IPS-18c (cell line): ENCODE measurements at regions not wholly inside any gene's neighbourhood (a gene's known extent, or its start where the extent isn't known, plus 50 kb on each side); places are given as distances from the start of the nearest gene placed in this dataset.
"Not testable (repeated sequence)": the region's sequence is repeated elsewhere in the genome, so short reads cannot be mapped to it uniquely, and the experiment has no call there.

Experiments used
- H3K4me3 ChIP-seq: 2 replicates; pipeline ENCODE4 v1.7.0; 2013; ENCODE audit warnings: low read depth, mild to moderate bottlenecking, low read length, moderate library complexity; ENCODE audit not compliant: insufficient read depth
- H3K9me3 ChIP-seq: one replicate; pipeline ENCODE4 v1.6.1; 2013; ENCODE audit warnings: mild to moderate bottlenecking, low read length, moderate library complexity; ENCODE audit not compliant: control insufficient read depth, insufficient read depth

DNA sequence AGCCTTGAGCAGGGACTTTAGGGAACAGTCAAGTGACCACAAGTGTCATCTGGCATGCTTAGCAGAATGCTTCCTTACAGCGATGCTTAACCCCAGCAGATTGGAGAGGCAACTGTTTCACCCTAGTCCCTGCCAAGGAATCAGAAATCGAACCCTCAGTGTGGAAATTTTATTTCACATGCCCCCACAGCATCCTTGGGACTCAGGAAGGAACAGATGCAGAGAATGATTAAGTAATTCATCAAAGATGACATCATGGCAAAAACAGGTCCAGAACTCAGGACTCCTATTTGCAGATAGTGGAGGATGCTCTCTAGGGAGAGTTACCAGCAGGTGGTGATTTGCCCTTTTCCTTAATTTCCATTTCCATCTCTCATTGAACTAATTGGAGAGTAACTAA, 333.0 kb upstream of the KAZN start:
- no peak overlapping the region for H3K4me3 ChIP-seq
- H3K9me3 ChIP-seq, result no peaks in the 10 kb centered on the region

DNA sequence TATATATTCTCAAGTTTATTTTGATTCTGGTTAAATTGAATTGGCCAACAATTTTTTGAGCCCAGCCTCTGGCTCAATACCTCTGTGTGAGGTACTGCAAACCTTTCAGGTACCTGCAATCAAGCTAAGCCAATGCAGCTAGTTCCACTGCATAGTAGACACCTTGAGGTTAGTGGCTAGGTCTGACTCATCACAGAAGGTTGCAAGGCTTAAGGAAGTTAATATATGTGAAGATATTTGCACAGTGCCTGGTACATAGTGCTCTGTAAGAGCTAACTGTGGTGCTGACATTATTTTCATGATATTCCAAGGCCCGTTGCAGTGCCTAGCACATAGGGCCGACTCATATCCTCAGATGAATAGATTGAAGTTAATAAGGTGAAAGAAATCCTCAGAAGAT, 330.5 kb upstream of the KAZN start:
- H3K4me3 ChIP-seq, result no peak overlapping the region
- no peaks in the 10 kb centered on the region for H3K9me3 ChIP-seq

DNA sequence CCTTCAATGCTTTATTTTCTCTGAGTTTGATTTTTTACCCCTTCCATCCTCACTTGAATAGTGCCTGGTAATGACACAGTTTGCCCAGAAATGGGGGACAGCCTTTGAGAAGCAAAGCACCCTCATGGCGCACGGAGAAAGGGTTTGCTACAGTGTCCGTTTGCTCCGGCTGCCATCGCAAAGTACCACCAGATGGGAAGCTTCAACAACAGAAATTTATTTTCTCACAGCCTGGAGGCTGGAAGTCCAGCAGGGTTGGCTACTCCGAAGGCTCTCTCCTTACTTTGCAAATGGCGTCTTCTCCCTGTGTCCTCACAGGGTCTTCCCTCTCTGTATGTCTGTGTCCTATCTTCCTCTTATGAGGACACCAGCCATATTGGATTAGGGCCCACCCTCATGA, 327.7 kb upstream of the KAZN start:
- Histone ChIP-seq H3K4me3 (no peak overlapping the region), H3K9me3 (no peaks in the 10 kb centered on the region)

DNA sequence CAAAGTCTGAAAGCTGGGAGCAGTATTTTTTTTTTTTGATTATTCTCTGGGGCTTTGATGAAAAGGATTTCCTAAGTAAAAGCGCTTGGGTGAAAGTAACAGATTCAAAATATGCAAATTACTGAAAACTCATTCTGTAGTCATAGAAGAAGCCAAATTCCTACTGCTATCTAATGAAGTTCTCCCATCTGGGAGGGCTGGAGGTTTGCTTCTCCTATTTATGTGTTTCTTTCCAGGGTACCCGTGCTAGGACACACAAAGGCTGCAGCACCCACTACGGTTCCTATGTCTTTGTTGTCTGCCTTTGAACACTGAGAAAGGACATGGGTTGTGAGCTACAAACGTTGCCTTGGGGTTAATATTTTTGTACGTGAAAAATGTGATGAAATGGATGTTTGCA, 324.7 kb upstream of the KAZN start:
- H3K4me3 ChIP-seq, result no peak overlapping the region
- no peaks in the 10 kb centered on the region for H3K9me3 ChIP-seq

DNA sequence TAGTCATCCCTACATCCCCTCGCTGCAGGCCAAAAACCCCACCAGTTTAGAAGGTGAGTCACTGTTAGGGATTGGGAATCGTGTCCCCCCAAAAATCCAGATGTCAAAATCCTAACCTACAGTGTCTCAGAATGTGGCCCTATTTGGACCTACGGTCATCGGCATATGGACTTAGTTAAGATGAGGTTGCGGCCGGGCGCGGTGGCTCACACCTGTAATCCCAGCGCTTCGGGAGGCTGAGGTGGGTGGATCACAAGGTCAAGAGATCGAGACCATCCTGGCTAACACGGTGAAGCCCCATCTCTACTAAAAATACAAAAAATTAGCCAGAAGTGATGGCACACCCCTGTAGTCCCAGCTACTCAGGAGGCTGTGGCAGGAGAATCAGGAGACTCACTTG, 318.6 kb upstream of the KAZN start:
- H3K4me3 ChIP-seq, H3K9me3 ChIP-seq: not testable (repeated sequence)

DNA sequence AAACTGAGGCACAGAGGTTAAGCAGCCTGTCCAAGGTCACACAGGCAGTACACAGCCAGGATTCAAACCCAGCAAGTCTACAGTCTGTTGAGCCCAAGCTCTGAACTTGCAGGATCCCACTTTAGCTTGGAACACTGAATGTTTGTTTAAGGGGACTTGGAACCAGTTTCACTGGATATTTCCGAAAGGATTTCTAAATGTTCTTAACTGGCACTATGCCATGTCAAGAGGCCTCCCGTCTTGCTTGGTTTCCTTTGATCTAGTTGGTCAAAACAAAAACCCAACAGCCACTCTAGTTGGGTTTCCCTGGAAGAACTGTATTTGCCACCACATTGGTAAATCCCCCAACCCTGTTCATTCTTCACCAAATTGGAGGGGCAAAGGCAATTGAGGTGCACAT, 317.6 kb upstream of the KAZN start:
- no peaks in the 10 kb centered on the region for H3K9me3 ChIP-seq
- H3K4me3 ChIP-seq, result no peak overlapping the region

DNA sequence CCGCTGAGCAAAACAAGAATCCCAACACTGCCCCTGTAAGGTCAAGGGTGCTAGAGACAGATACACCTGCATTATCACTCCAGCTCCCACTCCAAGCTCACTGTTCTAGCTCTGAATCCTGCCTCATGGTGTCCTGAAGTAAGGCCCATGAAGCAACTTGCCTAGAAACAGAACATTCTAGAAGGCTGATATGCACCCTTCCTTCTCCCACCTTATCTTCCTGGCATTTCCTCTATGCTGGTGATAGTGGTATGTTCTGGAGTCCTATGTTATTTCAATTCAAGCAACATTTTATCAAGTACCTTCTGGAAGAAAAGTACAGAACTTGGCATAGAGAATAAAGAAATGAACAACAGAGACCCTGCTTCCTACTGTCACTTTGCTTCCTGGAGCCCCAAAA, 317.1 kb upstream of the KAZN start:
- H3K4me3 ChIP-seq, result no peak overlapping the region

DNA sequence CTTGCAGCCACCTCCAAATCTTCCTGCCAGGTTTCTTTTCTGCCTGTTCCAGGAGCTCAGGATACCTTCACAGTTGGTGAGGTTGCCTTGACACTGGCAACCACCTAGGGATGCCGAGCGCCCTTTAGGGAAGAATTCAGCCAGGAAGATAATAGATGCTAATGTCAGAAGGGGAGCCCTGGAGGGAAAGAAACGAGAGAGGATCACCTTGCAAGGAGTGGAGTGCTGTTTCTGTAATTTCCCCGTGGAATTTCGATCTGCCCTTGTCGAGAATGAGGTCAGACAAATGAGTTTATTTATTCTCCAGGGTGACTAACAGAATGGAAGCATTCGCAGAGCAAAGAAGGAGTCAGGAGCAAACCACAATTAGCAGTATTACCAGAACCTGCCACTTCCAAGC, 315.8 kb upstream of the KAZN start:
- Histone ChIP-seq H3K9me3 (no peaks in the 10 kb centered on the region), H3K4me3 (no peak overlapping the region)

More for the DNA sequence above, 317.1 kb upstream of the KAZN start:
- H3K9me3 ChIP-seq, result no peaks in the 10 kb centered on the region

DNA sequence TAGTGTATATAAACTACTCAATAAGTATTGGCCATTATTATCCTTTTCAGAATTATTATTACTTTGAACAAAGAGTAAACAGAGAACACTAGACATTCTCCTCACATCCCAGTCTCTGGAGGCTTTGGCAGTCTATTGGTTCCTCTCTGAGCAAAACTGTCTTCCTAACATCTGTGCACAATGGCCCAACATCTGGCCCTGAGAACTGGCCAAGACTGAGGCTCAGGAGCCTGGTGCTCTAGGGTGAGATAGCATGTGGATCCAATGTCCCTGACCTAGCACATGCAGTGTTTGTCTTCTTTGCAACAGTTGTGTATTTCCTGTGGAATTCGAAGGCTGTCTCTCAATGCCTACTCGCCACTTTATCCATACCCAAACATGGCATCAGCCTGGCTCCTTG, 313.2 kb upstream of the KAZN start:
- Histone ChIP-seq H3K9me3 (no peaks in the 10 kb centered on the region), H3K4me3 (no peak overlapping the region)

DNA sequence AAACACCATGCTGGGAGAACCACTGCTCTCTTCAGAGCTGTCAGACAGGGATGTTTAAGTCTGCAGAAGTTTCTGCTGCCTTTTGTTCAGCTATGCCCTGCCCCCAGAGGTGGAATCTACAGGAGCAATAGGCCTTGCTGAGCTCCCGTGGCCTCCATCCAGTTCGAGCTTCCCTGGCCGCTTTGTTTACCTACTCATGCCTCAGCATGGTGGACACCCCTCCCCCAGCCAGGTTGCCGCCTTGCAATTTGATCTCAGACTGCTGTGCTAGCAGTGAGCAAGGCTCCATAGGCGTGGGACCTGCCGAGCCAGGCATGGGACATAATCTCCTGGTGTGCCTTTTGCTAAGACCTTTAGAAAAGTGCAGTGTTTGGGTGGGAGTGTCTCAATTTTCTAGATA, 307.3 kb upstream of the KAZN start:
- not testable (repeated sequence) for H3K4me3 ChIP-seq, H3K9me3 ChIP-seq

DNA sequence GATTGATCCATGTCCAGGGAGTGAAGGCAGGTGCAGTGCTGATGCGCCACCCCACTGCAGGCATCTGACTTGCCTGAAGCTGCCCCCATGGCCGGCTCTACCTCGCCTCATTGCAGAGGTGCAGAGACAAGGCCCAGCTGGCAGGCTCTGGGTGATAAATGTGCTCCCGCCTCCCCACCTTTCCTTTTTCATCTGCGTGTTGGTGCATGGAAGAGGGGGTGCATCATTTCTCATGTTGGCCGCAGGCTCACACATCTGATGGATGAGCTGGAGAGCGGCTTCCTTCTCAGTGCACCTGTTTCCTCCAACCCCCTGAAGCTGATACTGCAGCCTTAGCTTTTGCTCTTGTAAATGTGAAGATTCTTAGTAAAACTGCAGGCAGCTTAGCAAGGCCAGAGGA, 306.0 kb upstream of the KAZN start:
- no peaks in the 10 kb centered on the region for H3K9me3 ChIP-seq

DNA sequence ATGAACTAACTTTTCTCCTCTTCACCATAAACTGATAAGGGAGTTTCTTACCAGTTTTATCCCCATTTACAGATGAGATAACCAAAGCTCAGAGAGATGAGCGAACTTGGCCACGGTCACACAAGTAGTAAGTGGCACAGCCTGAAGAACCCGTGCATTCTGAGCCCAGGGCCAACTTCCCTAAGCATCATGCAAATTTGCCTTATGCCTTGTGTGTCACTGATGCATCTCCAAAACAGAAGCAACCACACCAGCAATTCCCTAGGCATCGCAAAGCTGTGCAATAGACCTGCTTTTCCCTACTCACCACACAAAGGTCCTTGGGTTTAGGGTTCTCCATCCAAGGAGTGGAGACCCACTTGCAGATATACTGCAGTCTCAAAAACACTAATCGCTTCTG, 304.5 kb upstream of the KAZN start:
- no peak overlapping the region for H3K4me3 ChIP-seq
- H3K9me3 ChIP-seq, result no peaks in the 10 kb centered on the region

More for the DNA sequence above, 306.0 kb upstream of the KAZN start:
- H3K4me3 ChIP-seq, result no peak overlapping the region

DNA sequence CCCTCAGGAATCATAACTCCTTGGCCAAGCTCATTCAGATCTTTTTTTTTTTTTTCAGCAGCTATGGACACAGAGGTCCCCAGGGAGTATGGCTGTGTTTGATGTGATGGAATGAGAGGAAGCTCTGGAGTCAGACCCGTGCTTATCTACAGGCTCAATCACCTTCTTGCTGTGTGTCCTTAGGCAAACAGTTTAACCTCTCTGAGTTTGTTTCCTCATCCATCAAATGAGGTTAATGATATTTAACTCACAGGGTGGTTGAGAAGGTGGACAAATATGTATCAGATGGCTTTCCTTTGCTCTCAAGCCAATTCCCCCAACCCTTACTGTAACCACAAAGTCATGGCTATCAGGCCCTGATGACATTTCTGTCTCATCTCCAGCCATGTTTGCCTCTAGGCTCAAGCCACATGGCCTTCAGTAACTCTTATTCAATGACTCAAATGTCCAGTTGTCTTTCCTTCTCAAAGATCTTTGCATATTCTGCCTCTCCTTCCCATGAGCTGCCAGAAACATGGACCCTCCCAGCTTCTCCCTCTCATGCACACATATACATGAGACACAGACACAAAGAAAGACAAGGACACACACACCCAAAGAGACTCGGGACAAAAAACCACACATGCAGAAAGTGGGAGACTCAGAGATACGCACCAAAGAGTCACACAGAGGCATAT, 303.5 kb upstream of the KAZN start:
- Histone ChIP-seq H3K4me3 (no peak overlapping the region), H3K9me3 (no peaks in the 10 kb centered on the region)

DNA sequence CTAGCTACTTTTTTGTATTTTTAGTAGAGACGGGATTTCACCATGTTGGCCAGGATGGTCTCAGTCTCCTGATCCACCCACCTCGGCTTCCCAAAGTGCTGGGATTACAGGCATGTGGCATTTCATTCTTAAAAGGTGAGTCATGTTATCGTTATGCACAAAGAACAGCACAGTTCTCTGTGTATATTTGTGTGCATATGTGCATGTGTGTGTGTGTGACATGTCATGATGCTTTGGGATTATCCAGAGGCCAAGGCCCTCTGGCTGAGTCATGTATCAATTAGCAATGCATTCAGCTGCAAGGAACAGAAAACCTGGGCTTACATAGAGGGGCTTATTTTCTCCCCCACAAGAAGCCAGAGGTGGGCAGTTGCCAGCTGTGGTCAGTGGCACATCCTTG, 301.7 kb upstream of the KAZN start:
- H3K4me3 ChIP-seq, result no peak overlapping the region
- H3K9me3 ChIP-seq, result peaks cover 2% of the 10 kb centered on the region

DNA sequence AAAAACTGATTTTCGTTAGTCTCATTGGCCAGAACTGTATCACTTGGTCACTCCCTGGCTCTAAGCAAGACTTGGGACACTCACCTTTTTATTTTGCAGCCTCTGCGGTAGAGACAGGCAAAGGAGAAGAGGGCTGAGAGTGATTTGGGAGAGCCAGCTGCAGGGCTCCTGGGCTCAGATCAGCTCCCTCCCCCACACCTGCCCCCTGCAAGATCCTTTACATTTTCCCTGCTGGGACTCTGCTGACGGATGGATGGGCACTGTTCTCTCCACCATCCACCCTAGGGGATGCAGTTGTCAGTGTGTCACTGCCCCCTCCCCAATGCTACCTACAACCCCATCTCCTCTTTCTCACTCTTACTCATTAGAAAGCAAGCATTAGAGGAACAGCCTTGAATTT, 301.1 kb upstream of the KAZN start:
- Histone ChIP-seq H3K9me3 (peaks cover 2% of the 10 kb centered on the region), H3K4me3 (no peak overlapping the region)

DNA sequence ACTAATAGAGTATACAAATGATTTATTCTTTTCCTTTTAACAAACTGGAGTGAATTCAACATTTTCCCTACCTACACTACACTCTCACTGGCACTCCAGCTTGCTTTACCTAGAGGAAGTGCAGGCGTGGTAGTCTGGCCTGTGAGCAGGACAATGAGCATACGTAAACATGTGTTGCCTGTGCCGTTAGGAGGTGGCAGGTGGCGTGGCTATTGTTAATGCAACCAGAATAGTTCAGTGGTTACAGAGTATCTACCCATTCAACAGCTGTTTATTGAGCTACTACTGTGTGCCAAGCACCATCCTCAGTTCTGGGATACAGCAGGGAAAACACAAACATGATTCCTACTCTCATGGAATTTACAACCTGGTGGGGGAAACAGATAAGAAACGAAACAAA, 299.7 kb upstream of the KAZN start:
- Histone ChIP-seq H3K9me3 (peaks cover 2% of the 10 kb centered on the region), H3K4me3 (no peak overlapping the region)

DNA sequence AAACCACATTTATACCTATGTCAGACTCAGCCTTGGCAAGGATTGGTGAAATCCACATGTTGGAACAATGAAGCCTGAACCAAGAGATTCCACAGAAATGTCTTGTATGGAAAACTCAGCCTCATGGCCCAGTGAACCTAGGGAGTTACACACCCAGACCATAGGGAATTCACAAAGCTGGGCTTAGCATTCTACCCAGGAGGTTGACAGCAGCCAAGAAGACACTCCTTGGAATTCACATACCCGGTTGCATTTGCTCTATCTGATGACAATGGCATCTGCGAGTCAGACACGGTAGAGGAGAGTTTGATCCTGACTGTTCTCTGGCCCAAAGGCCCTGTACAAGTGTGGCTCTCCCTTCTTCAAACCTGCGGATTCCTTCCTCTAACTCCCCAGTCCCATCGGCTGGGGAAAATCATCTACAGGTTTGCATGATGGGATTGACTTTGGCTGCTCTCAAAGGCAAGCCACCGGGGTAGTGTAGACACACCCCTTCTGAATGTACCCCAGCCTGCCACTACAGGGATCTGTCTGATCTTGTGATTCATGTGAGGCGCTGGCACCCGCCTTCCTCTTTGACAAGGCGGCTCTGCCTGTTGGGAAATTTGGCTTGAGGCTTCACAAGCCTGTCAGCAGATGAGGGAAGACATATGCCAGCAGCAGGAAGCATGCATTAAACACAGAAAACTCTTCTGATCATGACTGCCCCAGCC, 297.3 kb upstream of the KAZN start:
- peaks cover 2% of the 10 kb centered on the region for H3K9me3 ChIP-seq
- no peak overlapping the region for H3K4me3 ChIP-seq

DNA sequence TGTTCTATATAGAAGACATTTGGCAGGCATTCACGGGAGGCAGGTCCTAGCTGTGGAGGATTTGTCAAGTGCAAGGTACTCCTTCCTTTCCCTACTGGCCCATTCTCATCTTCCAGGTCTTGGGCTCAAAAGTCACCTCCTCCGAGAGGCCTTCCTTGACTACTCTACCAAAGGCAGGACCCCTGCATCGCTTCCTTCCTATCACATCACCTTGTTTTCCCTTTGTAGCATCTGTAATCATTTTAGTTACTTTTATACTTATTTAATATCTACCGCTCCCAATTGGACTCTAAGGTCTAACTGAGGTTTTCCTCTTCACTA, 296.8 kb upstream of the KAZN start:
- no peak overlapping the region for H3K4me3 ChIP-seq
- H3K9me3 ChIP-seq, result peaks cover 2% of the 10 kb centered on the region

DNA sequence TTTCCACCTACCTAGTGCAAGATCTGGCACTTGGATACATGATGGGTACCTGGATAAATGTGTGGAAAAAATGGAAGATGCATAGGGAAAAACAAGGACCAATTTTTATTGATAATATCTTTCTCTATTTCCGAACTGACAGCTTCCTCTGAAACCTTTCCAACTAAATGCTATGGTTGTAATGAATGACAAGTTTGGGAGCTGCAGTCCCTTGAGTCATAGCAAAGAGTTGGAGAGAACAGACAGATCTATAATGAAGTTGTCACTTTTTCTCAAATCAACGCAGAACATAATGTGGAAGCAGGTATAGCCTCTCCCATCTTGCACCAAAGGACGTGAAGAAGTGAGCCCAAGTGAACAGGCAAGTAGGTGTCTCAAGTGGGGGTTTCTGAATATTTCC, 296.5 kb upstream of the KAZN start:
- peaks cover 2% of the 10 kb centered on the region for H3K9me3 ChIP-seq

More for the DNA sequence above, 296.5 kb upstream of the KAZN start:
- H3K4me3 ChIP-seq, result no peak overlapping the region
